HG03175 (cell line): ENCODE measurements at regions not wholly inside any gene's neighbourhood (a gene's known extent, or its start where the extent isn't known, plus 50 kb on each side); places are given as distances from the start of the nearest gene placed in this dataset.

Experiments
- ATAC-seq: cut with Tn5 transposase; IDR thresholded peaks from one replicate; pipeline ENCODE4 v1.9.1; 2021; ENCODE audit warnings: mild to moderate bottlenecking, moderate library complexity; ENCODE audit not compliant: unreplicated experiment

DNA sequence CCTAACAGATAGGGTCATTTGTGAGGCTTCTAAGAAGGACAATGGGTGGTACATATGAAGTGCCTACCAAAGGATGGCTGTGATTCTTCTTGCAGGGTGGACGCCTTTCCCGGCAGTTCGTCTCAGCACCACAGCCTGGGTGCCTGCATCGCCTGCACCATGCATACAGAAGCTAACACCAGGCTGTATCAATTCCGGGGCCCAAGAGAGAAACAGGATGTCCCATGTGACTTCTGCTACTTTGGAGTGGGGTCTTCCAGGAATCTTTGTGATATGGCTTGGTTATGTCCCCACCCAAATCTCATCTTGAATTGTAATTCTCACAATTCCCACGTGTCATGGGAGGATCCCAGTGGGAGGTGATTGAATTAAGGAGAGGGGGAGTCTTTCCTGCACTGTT, 251.6 kb upstream of the TNRC6C start:
- ATAC-seq = no peak

DNA sequence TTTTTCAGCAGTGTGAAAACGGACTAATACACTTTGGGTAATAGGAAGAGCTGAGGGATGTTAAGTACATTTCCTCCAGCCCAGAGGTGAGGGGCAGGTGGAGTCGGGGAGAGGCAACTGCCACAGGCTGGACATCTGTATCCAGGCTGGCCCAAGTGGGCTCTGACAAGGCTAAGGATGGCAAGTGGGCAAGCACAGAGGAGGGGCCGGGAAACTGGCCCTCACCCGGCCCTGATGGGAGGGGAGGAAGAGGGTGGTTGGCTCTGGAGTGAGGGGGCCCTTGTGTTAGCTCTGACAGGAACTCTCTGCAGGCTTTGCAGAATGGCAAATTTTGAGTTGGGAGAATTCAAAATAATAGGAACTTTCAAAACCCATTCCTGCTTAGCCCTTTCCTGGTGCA, 251.0 kb upstream of the TNRC6C start:
- no peak for ATAC-seq

DNA sequence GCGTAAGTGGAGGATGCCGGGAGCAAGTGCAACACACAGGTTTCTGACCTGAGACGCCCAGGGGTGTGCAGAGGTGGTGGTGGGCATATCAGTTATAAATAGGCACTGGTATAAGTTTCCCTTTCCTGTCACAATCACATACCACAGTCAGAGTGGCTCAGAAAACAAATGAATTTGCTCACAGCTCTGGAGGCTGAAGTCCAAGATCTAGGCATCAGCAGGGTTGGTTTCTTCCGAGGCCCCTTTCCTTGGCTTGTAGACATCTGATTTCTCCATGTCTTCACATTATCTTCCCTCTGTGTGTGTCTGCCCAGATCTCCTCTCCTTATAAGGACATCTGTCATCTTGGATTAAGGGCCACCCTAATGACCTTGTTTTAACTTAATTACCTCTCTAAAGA, 250.5 kb upstream of the TNRC6C start:
- ATAC-seq = no peak

DNA sequence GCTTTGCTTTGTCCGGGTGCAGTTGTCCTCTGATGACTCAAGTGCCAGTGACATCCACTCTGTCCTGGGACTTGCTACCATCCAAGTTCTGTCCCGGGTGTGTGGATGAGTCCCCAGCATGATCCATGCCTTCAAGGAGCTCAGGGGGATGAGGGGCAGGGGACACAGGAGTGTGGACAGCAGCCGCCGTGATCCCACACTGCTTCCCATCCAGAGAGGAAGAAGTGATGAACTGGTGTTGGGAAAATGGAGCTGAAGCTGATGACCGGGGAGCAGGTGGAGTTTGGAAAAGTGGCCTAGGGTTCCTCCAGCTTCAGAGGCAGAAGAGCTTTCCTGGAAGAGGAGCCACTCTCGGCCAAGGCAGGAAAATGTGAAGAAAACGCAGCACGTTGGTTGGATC, 249.6 kb upstream of the TNRC6C start:
- no peak for ATAC-seq

DNA sequence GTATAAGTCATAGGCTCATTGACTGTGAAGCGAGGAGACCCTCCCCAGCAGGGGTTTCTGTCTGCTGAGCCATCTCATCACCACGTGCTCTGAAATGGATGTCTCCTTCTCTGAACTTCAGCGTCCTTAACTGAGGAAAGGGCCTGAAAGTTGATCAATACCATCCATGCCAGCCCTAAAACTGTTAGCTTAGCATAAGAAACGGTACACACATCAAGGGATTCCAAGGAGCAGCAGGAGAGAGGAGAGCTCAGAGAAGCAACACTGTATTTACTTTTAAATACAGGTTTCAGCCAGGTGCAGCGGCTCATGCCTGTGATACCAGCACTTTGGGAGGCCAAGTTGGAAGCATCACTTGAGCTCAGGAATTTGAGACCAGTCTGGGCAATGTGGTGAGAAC, 248.9 kb upstream of the TNRC6C start:
- no peak for ATAC-seq

DNA sequence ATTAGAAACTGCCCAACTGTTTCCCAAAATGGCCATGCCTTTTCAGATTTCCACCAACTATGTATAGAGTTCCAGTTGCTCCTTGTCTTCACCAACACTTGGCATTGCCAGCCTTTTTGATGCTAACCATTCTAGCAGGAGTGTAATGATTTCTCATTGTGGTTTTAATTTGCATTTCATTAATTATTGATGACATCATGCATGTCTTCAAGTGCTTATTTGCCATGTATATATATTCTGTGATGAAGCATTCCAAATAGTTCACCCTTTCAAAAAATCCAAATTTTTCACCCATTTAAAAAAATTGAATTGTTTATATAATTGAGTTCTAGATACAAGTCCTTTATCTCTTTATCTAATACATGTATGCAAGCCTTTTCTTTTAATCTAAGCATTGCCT, 245.9 kb upstream of the TNRC6C start:
- no peak for ATAC-seq

DNA sequence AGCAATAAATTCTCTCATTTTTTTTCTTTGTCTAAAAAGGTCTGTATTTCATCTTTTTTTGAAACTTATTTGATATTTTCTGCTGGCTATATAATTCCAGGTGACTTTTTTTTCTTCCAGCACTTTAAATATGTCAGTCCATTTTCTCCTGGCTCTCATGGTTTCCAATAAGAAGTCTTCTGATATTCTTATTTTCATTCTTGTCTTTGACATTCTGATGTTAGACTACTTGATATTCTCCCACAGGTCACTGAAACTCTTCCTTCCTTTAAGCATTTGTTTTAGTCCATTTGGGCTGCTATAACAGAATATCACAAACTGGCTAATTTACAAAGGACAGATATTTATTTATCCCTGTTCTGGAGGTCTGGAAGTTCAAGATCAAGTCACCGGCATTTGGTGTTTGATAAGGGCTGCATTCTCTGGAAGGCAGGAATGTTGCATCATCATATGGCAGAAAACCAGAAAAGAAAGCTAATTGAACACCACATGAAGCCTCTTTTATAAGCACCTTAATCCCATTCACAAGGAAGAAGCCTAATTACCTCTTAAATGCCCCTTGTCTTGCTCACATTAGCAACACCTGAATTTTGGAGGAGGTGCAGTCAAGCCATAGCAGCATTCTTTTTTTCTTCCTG, 242.1 kb upstream of the TNRC6C start:
- ATAC-seq = no peak

DNA sequence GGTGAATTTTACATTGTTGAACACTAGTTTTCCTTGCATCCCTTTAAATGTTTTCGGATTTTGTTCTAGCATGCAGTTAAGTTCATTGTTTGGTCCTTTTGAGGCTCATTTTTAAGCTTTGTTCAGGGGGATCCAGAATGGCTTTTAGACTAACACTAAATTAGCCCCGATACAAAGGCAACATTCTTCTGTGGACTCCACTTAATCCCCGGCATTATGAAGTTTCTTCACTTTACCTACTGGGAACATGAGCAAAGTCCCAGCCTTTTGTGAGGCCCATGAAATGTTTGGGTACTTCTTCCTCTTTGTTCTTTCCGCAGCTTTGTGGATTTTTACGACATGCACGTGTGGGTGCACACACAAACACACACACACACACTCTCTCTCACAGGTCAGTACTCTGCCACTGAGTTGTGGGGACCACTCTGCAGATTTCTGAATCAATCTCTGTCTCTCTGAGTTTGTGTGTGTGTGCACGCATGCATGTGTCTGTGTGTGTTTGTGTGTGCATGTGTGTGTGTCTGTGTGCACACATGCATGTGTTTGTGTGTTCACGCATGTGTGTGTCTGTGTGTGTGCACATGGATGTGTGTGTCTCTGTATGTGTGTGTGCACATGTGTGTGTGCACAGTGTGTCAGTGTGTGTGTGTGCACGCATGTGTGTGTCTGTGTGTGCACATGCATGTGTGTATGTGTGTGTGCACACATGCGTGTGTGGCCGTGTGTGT, 240.4 kb upstream of the TNRC6C start:
- ATAC-seq = no peak

DNA sequence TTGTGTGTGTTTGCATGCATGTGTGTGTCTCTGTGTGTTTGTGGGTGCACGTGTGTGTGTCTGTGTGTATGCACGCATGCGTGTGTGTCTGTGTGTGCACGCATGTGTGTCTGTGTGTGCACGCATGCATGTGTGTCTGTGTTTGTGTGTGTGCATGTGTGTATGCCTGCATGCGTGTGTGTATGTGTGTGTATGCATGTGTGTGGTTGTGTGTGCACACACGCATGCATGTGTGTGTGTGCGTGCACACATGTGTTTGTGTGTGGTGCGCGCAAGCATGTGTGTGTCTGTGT, 239.9 kb upstream of the TNRC6C start:
- no peak for ATAC-seq

DNA sequence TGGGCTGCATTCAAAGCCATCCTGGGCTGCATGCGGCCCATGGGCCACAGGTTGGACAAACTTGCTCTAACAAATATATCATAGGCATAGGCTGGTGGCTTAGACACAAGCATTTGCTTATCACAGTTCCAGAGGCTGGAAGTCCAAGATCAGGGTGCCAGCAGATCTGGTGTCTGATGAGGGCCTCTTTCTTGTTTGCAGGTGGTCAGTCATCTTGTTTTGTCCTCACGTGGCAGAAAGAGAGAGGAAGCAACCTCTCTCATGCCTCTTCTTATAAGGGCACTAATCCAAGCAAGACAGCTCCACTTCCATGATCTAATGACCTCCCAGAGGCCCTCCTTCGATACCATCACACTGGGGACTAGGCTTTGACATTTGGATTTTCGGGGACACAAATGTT, 238.7 kb upstream of the TNRC6C start:
- no peak for ATAC-seq

DNA sequence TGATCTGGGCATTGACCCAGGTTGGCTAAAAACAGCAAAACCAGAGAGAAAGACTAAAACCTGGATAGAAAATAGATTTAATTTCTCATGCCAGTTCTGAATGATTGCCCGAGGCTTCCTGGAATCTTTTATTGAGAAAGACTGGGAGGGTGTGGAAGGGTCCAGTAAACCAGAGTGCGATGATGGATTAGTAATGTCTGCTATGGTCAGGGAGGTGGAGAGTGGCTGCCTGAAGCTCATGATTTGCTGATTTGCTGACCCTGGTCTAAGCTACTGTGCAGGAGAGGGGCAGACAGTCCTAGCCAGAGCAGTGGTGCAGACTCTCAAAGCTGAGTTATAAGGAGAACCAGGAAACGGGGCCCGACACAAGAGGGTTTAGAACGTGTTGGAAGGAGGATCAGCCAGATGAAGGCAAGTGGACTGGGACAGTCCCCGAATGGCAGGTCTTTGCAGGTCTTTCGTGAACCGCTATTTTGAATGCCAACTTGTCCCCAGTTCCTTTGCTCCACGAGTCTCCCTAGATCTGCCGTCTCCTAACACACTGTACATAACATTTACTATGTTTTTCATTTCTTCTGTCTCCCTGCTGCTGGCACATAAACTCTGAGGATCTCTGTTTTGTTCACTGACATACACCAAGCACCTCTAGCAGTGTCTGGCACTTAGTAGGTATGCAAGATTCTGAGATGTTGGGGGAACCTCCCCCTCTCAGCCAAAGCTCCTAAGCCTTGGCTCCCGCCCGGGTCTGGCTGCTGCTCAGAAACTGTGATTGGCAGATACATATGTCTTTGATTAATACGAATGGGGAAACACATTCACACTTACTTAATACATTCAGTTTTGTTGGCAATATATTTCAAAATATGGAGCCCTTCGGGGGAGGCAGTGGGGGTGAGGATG, 237.3 kb upstream of the TNRC6C start:
- no peak for ATAC-seq

DNA sequence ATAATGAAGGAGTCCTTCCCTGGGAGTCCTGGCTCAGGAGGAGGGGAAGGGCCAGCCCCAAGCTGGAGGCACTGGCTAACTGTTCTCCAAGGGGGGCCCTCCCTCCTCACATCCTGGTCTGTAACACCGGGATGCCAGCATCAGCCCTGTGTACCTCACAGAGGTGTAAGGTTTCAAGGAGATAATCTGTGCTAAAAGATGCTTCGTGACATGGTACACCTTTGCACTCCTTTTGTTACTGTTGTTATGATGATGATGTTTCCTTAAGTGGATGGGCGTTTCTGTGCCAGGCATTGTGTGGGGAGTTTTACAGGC, 236.7 kb upstream of the TNRC6C start:
- ATAC-seq = no peak

DNA sequence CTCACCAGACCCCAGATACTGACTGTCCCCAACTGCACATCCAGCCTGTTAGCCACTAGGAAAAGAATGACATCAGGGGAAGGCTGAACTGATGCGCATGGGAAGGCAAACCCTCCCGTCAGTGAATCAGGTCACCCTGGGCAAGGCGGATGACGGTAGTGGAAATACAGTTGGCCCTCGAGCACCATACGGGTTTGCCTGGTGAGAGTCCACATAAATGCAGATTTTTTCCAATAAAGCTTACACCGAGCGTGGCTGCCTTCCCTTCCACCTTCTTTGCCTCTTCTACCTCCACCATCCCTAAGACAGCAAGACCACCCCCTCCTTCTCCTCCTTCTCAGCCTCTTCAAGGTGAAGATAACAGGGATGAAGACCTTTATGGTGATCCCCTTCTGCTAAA, 236.1 kb upstream of the TNRC6C start:
- ATAC-seq = no peak

DNA sequence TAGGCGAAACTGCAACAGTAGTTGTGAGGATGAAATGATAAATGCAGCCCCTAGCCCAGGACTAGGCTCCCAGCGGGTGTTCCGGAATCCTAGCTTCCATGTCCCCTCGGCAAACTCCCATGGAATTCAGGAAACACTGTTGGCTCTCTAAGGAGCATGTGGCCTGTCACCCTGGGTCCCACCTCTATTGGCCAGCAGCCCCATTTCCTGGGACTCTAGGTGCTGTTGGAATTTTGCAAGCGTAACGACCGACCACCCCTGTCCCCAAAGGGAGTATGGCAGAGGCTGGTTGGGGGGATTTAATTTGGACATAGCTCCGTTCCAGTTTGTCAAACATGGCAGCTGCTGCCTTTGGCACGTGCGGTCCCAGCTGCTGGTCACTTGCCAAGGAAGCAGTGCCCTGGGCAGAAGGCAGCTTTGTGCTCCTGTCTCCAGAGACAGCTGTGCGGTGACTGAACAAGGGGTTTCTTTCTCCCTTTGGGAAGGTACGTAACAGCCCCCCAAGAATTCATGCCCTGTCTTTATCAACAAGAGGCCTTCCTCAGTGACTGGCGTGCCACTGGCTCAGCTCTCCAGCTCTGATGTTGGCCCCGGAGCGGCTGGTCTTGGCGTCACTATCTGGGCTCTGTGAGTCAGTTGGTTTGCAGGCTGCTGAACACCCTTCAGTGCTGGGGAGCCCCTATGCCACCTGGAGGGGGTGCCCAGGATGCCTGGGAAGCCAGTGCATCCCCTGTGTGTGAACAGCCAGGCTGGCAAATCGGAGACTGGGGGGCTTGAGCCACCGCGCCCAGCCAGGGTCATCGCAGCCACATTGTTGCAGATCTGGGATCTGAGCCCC, 235.2 kb upstream of the TNRC6C start:
- ATAC-seq = no peak

DNA sequence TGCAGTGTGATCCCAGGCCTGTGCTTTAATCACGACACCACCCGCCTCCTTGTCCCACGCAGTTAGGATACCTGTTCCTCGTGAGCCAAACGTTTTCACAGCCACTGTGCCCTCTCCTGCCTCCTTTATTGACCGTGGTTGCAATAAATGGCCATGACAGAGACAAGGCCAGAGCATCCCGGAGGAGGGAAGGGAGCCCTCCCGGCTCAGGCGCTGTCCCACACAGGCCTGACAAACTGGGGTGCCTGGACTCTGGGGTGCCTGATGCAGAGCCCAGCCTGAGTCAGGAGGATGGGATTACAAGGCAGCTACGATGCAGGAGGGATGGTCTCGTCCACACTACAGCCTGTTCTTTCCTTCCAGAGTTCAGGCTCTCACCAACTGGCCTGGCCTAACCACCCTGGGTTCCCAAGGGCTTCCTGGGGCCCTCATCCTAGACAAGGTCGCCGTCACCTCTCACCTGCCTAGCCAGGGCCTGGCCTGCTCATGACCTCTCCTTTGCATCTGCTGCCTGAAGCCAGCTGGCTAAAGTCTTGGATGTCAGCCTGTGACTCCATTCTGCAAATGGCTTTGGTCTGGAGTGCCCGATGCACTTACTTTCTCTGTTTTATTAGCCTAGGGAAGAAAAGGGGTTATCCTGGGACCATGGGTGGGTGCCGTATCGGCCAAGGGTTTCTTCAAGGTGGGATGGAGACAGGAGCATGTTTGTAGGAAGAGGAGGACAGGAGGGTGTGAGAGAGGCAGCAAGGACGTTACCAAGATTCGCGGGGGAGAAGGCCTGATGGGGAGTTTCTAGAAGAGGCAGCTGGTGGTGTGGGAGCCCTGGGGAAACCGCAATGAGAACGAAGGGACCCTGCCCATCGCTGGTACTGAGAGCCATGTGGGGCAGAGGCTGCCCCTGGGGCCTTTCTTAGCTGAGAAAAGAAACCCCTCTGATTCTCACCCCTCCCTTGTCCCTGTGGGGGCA, 234.3 kb upstream of the TNRC6C start:
- no peak for ATAC-seq

DNA sequence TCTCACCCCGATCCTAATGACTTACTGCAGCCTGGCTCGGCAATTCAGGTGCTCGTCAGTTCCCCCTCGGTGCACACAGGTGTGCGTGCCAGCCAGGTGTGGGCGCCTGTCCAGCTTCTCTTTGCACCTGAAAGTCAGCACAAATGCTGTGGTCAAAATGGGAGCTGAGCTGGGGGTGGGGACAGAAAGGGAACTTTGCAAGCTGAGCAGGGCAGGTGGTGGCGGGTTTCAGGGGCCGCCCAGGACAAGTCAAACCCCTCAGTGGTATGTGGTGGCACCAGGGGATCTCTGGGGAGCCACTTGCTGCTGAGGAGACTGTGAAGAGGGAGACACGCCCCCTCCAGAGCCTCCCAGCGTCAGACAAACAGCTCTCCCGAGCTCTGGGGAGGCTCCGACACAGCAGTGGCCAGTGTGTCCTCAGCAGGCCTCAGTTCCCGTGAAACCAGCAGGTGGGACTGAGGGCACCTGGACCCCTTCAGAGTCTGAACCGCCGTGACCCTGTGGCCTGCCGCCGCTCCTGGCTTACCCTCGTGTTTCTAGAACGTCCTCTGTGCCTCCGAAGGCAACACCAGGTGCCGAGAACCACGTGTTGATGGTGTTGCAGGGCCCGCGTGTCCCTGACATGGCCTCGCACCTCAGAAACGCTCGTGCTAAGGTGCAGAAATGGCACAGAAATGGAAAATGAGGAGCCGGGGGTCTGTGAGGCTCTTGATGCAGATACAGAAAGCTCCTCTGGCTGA, 233.5 kb upstream of the TNRC6C start:
- no peak for ATAC-seq

DNA sequence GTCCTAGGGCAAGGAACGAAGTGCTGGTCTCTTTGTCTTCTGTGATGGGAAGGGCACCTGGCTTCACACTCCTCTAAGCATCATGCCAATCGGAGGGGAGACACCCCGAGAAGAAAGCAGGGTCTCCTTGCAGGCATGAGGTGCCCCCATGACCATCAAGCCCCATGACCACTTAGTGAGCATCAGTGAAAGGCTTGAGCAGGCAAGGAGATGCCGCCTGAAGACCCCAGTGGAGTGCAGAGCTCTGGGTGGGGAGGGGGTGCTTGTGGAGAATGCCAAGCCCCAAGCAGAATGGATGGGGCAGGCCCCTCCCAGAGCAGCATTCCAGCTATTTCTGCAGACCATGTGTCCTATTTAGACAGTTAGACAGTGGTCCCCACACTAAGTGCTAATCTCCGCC, 232.7 kb upstream of the TNRC6C start:
- no peak for ATAC-seq

DNA sequence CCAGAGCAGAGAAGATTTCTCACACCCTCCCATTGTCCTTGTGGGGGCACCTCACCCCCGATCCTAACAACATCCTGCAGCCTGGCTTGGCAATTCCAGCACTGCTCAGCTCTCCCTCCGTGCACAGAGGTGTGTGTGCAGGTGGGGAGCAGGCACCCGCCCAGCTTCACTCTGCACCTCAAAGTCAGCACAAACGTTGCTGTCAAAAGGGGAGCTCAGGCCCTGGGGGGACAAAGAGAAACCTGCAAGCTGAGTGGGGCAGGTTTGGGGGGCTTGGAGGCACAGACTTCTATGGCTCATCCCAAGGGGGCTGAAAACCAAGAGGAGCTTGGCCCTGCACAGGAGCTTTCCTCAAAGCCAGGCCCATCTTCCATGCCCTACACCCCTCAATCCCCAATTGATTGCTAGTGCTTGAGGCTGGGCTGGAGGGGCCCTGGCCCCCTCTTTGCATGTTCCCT, 231.9 kb upstream of the TNRC6C start:
- ATAC-seq = no peak

DNA sequence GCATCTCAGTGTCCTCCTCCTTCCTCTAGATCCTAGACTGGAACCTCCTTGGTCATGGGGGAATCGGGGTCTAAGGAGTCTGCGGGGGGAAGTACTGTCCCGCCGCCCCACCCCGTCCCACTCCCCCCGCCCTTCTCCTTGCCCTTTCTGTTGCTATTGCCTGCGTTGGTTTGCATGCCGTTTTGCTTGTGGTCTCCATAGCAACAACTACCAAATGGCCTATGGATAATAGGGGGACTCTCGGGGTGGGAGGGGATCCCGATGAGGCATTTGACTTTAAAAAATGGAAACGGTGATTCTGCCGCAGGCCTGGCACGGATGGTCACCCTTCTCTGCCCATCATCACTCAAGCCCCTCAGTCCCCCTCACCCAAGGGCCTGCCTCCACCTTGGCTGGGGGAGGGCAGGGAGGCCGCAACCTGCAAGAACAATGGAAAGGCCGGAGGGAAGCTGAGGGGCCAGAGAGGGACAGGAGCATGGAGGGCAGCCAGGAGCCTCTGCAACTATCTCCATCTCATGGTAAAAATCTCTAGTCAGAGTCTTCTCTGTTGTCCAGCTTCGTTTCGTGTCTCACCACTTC, 231.4 kb upstream of the TNRC6C start:
- ATAC-seq = no peak
